Endothelial cell (in vitro differentiated cells): ENCODE measurements at regions not wholly inside any gene's neighbourhood (a gene's known extent, or its start where the extent isn't known, plus 50 kb on each side); places are given as distances from the start of the nearest gene placed in this dataset.

Source experiments
- DNase-seq: peaks from one replicate; pipeline ENCODE4 v3.0.0; 2021; ENCODE audit warnings: low spot score
- H3K27ac Mint-ChIP-seq: one replicate; pipeline ENCODE4 v1.8.0; 2021; ENCODE audit warnings: mixed read lengths, inconsistent platforms; ENCODE audit not compliant: unreplicated experiment
- H3K27me3 Mint-ChIP-seq: one replicate; pipeline ENCODE4 v1.8.0; 2021; ENCODE audit warnings: mild to moderate bottlenecking, moderate library complexity, mixed read lengths, inconsistent platforms; ENCODE audit not compliant: unreplicated experiment
- H3K36me3 Mint-ChIP-seq: one replicate; pipeline ENCODE4 v1.8.0; 2021; ENCODE audit warnings: mild to moderate bottlenecking, low read depth, mixed read lengths, inconsistent platforms; ENCODE audit not compliant: unreplicated experiment
- H3K4me1 Mint-ChIP-seq: one replicate; pipeline ENCODE4 v1.8.0; 2021; ENCODE audit warnings: mild to moderate bottlenecking, mixed read lengths, inconsistent platforms; ENCODE audit not compliant: unreplicated experiment
- H3K4me3 Mint-ChIP-seq: one replicate; pipeline ENCODE4 v1.8.0; 2021; ENCODE audit warnings: mild to moderate bottlenecking, mixed read lengths, inconsistent platforms; ENCODE audit not compliant: unreplicated experiment
- H3K9me3 Mint-ChIP-seq: one replicate; pipeline ENCODE4 v1.8.0; 2021; ENCODE audit warnings: mixed read lengths, inconsistent platforms; ENCODE audit not compliant: unreplicated experiment
- TF ChIP-seq, protein P1 (sequence below): fragments of 200-600 bp; sonication (generic); IDR thresholded peaks from one replicate; pipeline ENCODE4 v1.5.0; 2021; ENCODE audit warnings: antibody characterized with exemption; ENCODE audit not compliant: unreplicated experiment

DNA sequence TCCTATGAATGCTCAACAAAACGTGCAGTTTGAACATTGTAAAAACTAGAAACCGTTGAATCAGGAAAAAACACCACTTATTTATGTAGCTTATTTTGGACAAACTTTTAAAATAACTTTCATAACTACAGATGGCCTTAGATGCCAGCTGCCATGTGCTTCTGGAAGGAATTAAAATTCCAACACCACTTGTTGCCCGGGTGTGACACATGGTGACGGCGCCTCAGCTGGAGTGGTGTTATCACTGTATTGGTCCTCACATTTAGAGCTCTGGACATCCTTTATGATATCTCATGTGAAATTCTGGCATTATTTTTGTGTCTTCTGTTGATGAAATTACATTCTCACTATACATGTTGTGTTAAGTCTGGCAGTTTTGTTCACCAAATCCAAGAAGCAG lies 211.0 kb downstream of the IPO8 start:
- no peak for DNase-seq
- Mint-ChIP-seq H3K4me1 (no peaks in the 10 kb centered on the region), H3K36me3 (no peaks in the 10 kb centered on the region), H3K27ac (no peak overlapping the region), H3K4me3 (no peak overlapping the region), H3K9me3 (no peaks in the 10 kb centered on the region), H3K27me3 (no peaks in the 10 kb centered on the region)
- TF ChIP-seq, protein P1, sequence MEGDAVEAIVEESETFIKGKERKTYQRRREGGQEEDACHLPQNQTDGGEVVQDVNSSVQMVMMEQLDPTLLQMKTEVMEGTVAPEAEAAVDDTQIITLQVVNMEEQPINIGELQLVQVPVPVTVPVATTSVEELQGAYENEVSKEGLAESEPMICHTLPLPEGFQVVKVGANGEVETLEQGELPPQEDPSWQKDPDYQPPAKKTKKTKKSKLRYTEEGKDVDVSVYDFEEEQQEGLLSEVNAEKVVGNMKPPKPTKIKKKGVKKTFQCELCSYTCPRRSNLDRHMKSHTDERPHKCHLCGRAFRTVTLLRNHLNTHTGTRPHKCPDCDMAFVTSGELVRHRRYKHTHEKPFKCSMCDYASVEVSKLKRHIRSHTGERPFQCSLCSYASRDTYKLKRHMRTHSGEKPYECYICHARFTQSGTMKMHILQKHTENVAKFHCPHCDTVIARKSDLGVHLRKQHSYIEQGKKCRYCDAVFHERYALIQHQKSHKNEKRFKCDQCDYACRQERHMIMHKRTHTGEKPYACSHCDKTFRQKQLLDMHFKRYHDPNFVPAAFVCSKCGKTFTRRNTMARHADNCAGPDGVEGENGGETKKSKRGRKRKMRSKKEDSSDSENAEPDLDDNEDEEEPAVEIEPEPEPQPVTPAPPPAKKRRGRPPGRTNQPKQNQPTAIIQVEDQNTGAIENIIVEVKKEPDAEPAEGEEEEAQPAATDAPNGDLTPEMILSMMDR = no peak

DNA sequence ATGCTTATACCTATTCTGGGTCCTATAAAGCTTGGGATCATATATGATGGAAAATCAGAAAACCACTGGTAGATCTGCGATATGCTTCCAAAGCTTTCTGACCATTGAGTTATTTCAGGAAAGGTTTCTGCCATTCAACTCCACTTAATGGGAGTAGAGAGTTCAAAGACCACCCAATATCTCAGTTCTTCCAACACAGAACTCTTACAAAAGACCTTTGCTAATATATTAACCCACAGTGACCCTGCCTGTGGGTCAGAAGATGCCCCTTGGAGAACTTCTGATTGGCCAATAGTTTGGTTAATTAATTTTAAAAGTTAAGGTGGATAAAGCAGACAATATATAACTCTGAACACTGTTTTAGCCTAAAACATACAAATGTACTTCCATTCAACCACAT lies 213.0 kb downstream of the IPO8 start:
- no peak for DNase-seq
- Mint-ChIP-seq H3K27ac (no peak overlapping the region), H3K4me3 (no peak overlapping the region), H3K36me3 (no peaks in the 10 kb centered on the region), H3K27me3 (no peaks in the 10 kb centered on the region), H3K4me1 (no peaks in the 10 kb centered on the region), H3K9me3 (no peaks in the 10 kb centered on the region)
- TF ChIP-seq, protein P1 = no peak

DNA sequence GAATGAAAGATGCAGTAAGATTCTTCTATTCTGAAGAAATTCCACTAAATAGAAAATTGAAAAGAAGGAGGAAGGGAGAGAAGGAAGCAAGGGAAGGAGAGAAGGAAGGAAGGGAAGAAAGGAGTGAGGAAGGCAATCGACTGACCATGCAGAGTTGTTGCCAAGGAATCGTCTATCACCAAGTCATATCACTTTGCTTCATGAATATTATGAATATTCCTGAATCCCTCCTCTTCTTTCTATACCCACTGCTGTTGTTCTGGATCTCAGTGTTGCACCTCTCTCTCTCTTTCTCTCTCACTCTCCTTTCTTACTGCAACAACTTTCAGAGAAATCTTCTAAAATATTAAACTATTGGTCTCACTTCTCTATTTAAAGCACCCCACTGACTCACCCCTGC lies 222.4 kb downstream of the IPO8 start:
- no peak overlapping the region for H3K27ac Mint-ChIP-seq
- no peaks in the 10 kb centered on the region for H3K36me3 Mint-ChIP-seq
- H3K4me3 Mint-ChIP-seq = no peak overlapping the region
- TF ChIP-seq, protein P1 = no peak
- no peaks in the 10 kb centered on the region for H3K27me3 Mint-ChIP-seq
- no peak for DNase-seq
- H3K4me1 Mint-ChIP-seq = no peaks in the 10 kb centered on the region
- no peaks in the 10 kb centered on the region for H3K9me3 Mint-ChIP-seq

DNA sequence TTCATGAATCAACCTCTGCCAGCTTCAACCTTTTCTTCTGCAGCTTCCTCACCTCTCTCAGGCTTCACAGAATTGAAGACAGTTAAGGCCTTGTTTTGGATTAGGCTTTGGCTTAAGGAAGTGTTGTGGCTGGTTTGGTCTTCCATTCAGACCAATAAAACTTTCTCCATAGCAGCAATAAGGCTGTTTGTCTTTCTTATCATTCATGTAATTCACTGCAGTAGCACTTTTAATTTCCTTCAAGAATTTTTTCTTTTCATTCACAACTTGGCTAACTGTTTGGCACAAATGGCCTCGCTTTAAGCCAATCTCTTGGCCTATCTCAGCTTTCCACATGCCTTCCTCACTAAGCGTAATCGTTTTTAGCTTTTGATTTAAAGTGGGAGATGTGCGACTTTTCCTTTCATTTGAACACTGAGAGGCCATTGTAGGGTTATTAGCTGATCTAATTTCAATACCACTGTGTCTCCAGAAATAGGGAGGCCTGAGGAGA lies 229.5 kb downstream of the IPO8 start:
- Mint-ChIP-seq H3K27me3 (peaks cover 2% of the 10 kb centered on the region), H3K4me1 (no peaks in the 10 kb centered on the region), H3K4me3 (no peak overlapping the region), H3K9me3 (no peaks in the 10 kb centered on the region), H3K36me3 (no peaks in the 10 kb centered on the region), H3K27ac (no peak overlapping the region)
- no peak for DNase-seq
- TF ChIP-seq, protein P1 = no peak

DNA sequence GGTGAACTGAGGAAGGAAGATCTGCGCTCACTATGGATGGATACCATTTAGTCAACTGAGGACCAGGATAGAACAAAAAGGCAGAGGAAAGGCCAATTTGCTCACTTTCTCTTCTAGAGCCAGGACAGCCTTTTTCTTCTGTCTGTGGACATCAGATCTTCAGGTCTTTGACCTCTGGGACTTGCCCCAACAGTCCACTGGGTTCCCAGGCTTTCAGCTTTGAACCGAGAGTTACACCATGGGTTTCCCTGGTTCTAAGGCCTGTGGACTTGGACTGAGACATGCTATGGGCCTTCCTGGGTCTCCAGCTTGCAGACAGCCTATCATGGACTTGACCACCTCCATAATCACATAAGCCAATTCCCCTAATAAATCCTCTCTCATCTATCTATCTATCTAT lies 232.0 kb downstream of the IPO8 start:
- Mint-ChIP-seq H3K27me3 (peaks cover 2% of the 10 kb centered on the region), H3K9me3 (no peaks in the 10 kb centered on the region), H3K36me3 (no peaks in the 10 kb centered on the region), H3K4me3 (no peak overlapping the region), H3K27ac (no peak overlapping the region), H3K4me1 (no peaks in the 10 kb centered on the region)
- no peak for DNase-seq
- TF ChIP-seq, protein P1 = no peak
